ENCODE measurements at regions not wholly inside any gene's neighbourhood (a gene's known extent, or its start where the extent isn't known, plus 50 kb on each side); places are given as distances from the start of the nearest gene placed in this dataset.

DNA sequence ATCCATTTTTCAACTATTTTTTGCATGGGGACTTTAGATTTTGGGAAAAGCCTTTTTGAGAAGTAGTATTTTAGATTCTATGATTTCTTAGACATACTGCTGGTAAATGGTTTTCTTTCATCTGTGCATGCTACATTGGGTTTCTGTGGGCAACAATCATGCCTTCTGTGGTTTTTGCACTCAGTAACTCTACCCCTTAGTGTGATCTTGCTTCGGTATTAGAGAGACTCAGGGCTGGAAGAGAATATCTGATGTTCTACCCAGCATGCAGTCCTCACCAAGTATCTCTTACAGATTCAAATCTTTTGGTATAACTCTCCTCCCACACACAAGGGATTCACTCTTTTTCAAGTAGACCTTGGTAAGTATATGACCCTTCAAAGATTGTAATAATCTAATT is 183.0 kb downstream of the PMAIP1 start:
- CTCF ChIA-PET (ENCODE audit: low intra/inter-chr PET ratio): no interaction called here
- BruUV-seq (replicated peaks): no TSS peak
- no peaks in the 10 kb centered on the region for H3K4me1 ChIP-seq (replicated peaks in 1 of 2; ENCODE audit: control insufficient read depth in 2 of 2, insufficient read depth in 2 of 2, low read length in 2 of 2)

DNA sequence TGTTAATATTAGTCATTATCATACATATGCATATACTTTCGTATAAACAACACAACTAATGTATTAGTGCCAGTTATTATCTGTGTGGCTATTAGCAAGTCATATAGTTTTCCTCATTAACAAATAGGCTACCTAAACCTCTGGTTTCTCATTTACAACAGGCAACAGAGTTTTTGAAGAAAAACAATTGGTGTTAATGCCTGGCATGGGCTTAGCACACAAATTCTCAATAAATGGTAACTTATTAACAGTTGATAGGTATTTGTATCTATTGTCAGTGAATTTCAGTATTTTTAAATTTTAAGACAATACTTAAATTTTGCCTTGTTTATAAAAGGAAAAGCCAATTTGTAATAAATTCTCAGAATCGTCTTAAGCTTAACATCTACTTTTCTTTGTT is 182.5 kb downstream of the PMAIP1 start:
- Histone ChIP-seq H3K79me2 (ENCODE audit: control insufficient read depth, insufficient read depth, low read length) (no peaks in the 10 kb centered on the region), H3K36me3 (ENCODE audit: control insufficient read depth, insufficient read depth, low read length) (no peaks in the 10 kb centered on the region), H3K4me1 (replicated peaks in 1 of 2; ENCODE audit: control insufficient read depth in 2 of 2, insufficient read depth in 2 of 2, low read length in 2 of 2) (no peaks in the 10 kb centered on the region), H3K4me3 (no peak overlapping the region), H3K9ac (ENCODE audit: insufficient read depth in 1 of 2, low read depth in 2 of 2, low read length in 2 of 2) (no peak overlapping the region), H3K4me2 (ENCODE audit: insufficient read depth, low read length) (no peak overlapping the region), H4K20me1 (replicated peaks; ENCODE audit: control insufficient read depth, insufficient read depth, low read length) (no peaks in the 10 kb centered on the region), H3K9me1 (ENCODE audit: control insufficient read depth, insufficient read depth, low read length) (no peaks in the 10 kb centered on the region), H3K27ac (ENCODE audit: extremely low read depth, low read depth, low read length) (no peak overlapping the region), H3K27me3 (ENCODE audit: control insufficient read depth in 2 of 2, insufficient read depth in 2 of 2, low read length in 2 of 2) (0 out of 5 replicates have a peak, but pooled peaks cover 0 to 5% of the 10 kb centered on the region in 2 experiments), H2AFZ (ENCODE audit: low read depth, low read length) (no peak overlapping the region), H3K9me3 (replicated peaks; ENCODE audit: control insufficient read depth, insufficient read depth, low read depth, low read length) (no peaks in the 10 kb centered on the region)
- intact Hi-C loops (cut with micrococcal nuclease): no loop called here
- ChIA-PET CTCF (ENCODE audit: low intra/inter-chr PET ratio) (no interaction called here), POLR2A (no interaction called here)
- no peak for DNase-seq (ENCODE audit: extremely low read depth in 1 of 4, low spot score in 3 of 4)
- no peak for ATAC-seq
- in situ Hi-C loops (cut with MboI): no loop called here
- 0% methylated on average over 2 of the region's 2 CpGs for WGBS (ENCODE audit: insufficient coverage, low coverage, missing lambda C conversion rate)
- BruUV-seq (replicated peaks): no TSS peak
- FAIRE-seq: no peak
- TF ChIP-seq ZNF280B (CRISPR knock-in tag; IDR thresholded peaks at IDR 0.05): no peak
- TF ChIP-seq TFAP4 (CRISPR knock-in tag; IDR thresholded peaks at IDR 0.05; ENCODE audit: borderline replicate concordance): no peak
- TF ChIP-seq TRIM28 (IDR thresholded peaks at IDR 0.05): no peak
- no peak for TF ChIP-seq RHOXF2B (CRISPR knock-in tag; conservative IDR thresholded peaks at IDR 0.05)
- no peak for TF ChIP-seq ZNF263 (CRISPR knock-in tag; IDR thresholded peaks at IDR 0.05; ENCODE audit: borderline replicate concordance)
- TF ChIP-seq YY1 (IDR thresholded peaks at IDR 0.05; ENCODE audit: borderline replicate concordance in 1 of 3, control insufficient read depth in 1 of 3, extremely low read depth in 1 of 3, insufficient read depth in 3 of 3, insufficient read length in 1 of 3, insufficient replicate concordance in 2 of 3, low read depth in 1 of 3, low read length in 2 of 3): no peak
- TF ChIP-seq ZBTB7A (IDR thresholded peaks at IDR 0.05; ENCODE audit: borderline replicate concordance, control insufficient read depth, low read depth, low read length): no peak
- no peak for TF ChIP-seq TAF9B (IDR thresholded peaks at IDR 0.05; ENCODE audit: partially characterized antibody)

More for the DNA sequence above, 183.0 kb downstream of the PMAIP1 start:
- Histone ChIP-seq H3K27ac (ENCODE audit: extremely low read depth, low read depth, low read length) (no peak overlapping the region), H3K36me3 (ENCODE audit: control insufficient read depth, insufficient read depth, low read length) (no peaks in the 10 kb centered on the region), H4K20me1 (replicated peaks; ENCODE audit: control insufficient read depth, insufficient read depth, low read length) (no peaks in the 10 kb centered on the region), H3K4me2 (ENCODE audit: insufficient read depth, low read length) (no peak overlapping the region), H3K79me2 (ENCODE audit: control insufficient read depth, insufficient read depth, low read length) (no peaks in the 10 kb centered on the region), H3K4me3 (no peak overlapping the region), H2AFZ (ENCODE audit: low read depth, low read length) (no peak overlapping the region), H3K9me3 (replicated peaks; ENCODE audit: control insufficient read depth, insufficient read depth, low read depth, low read length) (no peaks in the 10 kb centered on the region), H3K27me3 (ENCODE audit: control insufficient read depth in 2 of 2, insufficient read depth in 2 of 2, low read length in 2 of 2) (0 out of 5 replicates have a peak, but pooled peaks cover 0 to 5% of the 10 kb centered on the region in 2 experiments), H3K9ac (ENCODE audit: insufficient read depth in 1 of 2, low read depth in 2 of 2, low read length in 2 of 2) (no peak overlapping the region), H3K9me1 (ENCODE audit: control insufficient read depth, insufficient read depth, low read length) (no peaks in the 10 kb centered on the region)
- DNase-seq (ENCODE audit: extremely low read depth in 1 of 4, low spot score in 3 of 4) (no peak), ATAC-seq (no peak), FAIRE-seq (no peak)
- intact Hi-C loops (cut with micrococcal nuclease): no loop called here
- TF ChIP-seq PHTF2 (CRISPR knock-in tag; IDR thresholded peaks at IDR 0.05) (no peak), NFIC (IDR thresholded peaks at IDR 0.05) (no peak), CHD1 (IDR thresholded peaks at IDR 0.05; ENCODE audit: low read length) (no peak), ARNT (IDR thresholded peaks at IDR 0.05) (no peak), COPS2 (conservative IDR thresholded peaks at IDR 0.05) (no peak), RBBP5 (IDR thresholded peaks at IDR 0.05; ENCODE audit: borderline replicate concordance, insufficient read depth, low read length, poor library complexity, severe bottlenecking) (no peak), SREBF1 (IDR thresholded peaks at IDR 0.05; ENCODE audit: borderline replicate concordance, low read depth, low read length) (no peak), ZKSCAN1 (IDR thresholded peaks at IDR 0.05; ENCODE audit: low read depth, low read length) (no peak), TAF9B (IDR thresholded peaks at IDR 0.05; ENCODE audit: partially characterized antibody) (no peak), PCBP2 (IDR thresholded peaks at IDR 0.05; ENCODE audit: low read depth, low read length, poor library complexity, severe bottlenecking) (no peak)
- TF ChIP-seq, protein P1, sequence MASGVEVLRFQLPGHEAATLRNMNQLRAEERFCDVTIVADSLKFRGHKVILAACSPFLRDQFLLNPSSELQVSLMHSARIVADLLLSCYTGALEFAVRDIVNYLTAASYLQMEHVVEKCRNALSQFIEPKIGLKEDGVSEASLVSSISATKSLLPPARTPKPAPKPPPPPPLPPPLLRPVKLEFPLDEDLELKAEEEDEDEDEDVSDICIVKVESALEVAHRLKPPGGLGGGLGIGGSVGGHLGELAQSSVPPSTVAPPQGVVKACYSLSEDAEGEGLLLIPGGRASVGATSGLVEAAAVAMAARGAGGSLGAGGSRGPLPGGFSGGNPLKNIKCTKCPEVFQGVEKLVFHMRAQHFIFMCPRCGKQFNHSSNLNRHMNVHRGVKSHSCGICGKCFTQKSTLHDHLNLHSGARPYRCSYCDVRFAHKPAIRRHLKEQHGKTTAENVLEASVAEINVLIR (CRISPR knock-in tag; IDR thresholded peaks at IDR 0.05): no peak
- POLR2A ChIA-PET: no interaction called here
- in situ Hi-C loops (cut with MboI): no loop called here
- WGBS (ENCODE audit: insufficient coverage, low coverage, missing lambda C conversion rate): 0% methylated on average over 1 of the region's 1 CpG

Data from K562 (cell line).